Calu3 (cell line): ENCODE measurements at regions not wholly inside any gene's neighbourhood (a gene's known extent, or its start where the extent isn't known, plus 50 kb on each side); places are given as distances from the start of the nearest gene placed in this dataset.
"Not testable (repeated sequence)": the region's sequence is repeated elsewhere in the genome, so short reads cannot be mapped to it uniquely, and the experiment has no call there.

ENCODE experiments used
- BruUV-seq: library from RNA; stranded (reverse); fragments of 400-500 nt; replicated peaks from 2 replicates; lab custom pipeline; 2021; lab: Mats Ljungman, UMichigan
- CTCF ChIA-PET: fragments of 300-600 bp; sonication (Branson Sonifier 250); formaldehyde crosslinking; loops from one replicate; lab custom pipeline; 2022; ENCODE audit warnings: antibody characterized with exemption; lab: Charles Lee
- DNase-seq: peaks from one replicate; pipeline ENCODE4 v3.0.0; 2022
- H3K27ac Mint-ChIP-seq: one replicate; pipeline ENCODE4 v1.8.0; 2022; ENCODE audit warnings: mixed read lengths; ENCODE audit not compliant: unreplicated experiment
- H3K27me3 Mint-ChIP-seq: one replicate; pipeline ENCODE4 v1.8.0; 2022; ENCODE audit warnings: mixed read lengths; ENCODE audit not compliant: unreplicated experiment
- H3K36me3 Mint-ChIP-seq: one replicate; pipeline ENCODE4 v1.8.0; 2022; ENCODE audit warnings: mild to moderate bottlenecking, moderate library complexity, mixed read lengths; ENCODE audit not compliant: insufficient read depth, unreplicated experiment
- H3K4me1 Mint-ChIP-seq: one replicate; pipeline ENCODE4 v1.8.0; 2022; ENCODE audit warnings: mild to moderate bottlenecking, low read depth, mixed read lengths; ENCODE audit not compliant: unreplicated experiment
- H3K4me3 Mint-ChIP-seq: one replicate; pipeline ENCODE4 v1.8.0; 2022; ENCODE audit warnings: mild to moderate bottlenecking, low read depth, moderate library complexity, mixed read lengths; ENCODE audit not compliant: unreplicated experiment
- H3K9me3 Mint-ChIP-seq: one replicate; pipeline ENCODE4 v1.8.0; 2022; ENCODE audit warnings: low read depth, mixed read lengths; ENCODE audit not compliant: unreplicated experiment
- intact Hi-C: fragments of 100-400 bp; cut with micrococcal nuclease; formaldehyde crosslinking; loops from one replicate; pipeline ENCODE4 v1.10.0; 2022; ENCODE audit not compliant: unreplicated experiment
- TF ChIP-seq, protein P1 (sequence below): fragments of 200-600 bp; IDR thresholded peaks from one replicate; pipeline ENCODE4 v1.8.0; 2022; ENCODE audit warnings: antibody characterized with exemption; ENCODE audit not compliant: unreplicated experiment

DNA sequence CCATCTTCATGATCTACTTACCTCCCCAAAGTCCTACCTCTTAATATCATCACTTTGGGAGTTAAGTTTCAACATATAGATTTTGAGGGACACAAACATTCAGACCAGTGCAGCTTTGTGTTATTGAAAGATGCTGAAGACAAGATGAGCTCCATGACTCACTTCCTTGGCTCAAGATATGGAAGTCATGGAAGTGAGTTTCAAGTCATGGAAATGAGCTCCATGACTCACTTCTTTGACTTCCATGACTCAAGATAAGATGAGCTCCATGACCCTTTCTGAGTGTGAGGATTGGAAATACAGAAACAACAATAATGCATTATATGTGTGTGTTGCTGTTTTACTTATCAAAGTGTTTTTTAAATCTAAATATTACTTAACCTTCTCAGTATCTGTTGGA, 170.2 kb upstream of the TPRG1 start:
- Mint-ChIP-seq H3K9me3 (no peaks in the 10 kb centered on the region), H3K4me1 (no peaks in the 10 kb centered on the region), H3K27me3 (no peaks in the 10 kb centered on the region), H3K27ac (no peak overlapping the region), H3K4me3 (no peak overlapping the region), H3K36me3 (no peaks in the 10 kb centered on the region)
- intact Hi-C loops = no loop called here
- CTCF ChIA-PET = interaction anchor here (0.6 to 0.7 kb wide), 2 partner anchors 123 to 1606 kb away, joined by 4 to 7 read pairs; no protein-coding TSS in a partner anchor
- TF ChIP-seq, protein P1, sequence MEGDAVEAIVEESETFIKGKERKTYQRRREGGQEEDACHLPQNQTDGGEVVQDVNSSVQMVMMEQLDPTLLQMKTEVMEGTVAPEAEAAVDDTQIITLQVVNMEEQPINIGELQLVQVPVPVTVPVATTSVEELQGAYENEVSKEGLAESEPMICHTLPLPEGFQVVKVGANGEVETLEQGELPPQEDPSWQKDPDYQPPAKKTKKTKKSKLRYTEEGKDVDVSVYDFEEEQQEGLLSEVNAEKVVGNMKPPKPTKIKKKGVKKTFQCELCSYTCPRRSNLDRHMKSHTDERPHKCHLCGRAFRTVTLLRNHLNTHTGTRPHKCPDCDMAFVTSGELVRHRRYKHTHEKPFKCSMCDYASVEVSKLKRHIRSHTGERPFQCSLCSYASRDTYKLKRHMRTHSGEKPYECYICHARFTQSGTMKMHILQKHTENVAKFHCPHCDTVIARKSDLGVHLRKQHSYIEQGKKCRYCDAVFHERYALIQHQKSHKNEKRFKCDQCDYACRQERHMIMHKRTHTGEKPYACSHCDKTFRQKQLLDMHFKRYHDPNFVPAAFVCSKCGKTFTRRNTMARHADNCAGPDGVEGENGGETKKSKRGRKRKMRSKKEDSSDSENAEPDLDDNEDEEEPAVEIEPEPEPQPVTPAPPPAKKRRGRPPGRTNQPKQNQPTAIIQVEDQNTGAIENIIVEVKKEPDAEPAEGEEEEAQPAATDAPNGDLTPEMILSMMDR = no peak
- no TSS peak for BruUV-seq
- no peak for DNase-seq

DNA sequence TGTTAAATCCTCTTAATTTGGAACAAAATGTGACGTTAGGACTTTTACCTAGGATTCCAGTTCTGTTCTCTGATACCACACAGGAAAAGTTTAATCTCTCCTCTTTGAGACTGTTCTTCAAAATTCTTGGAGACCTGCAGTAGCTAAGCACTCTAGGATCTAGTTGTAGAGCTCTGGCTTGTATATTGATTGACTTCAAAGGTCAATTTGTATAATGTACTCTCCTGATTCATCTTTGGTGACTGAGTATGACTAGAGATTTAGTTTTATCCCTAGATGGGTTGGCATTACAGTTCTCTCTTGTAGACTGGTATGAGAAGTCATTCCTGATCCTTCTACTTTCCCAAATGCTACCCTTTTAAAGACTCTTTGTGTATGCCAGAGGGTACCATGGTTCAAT, 168.4 kb upstream of the TPRG1 start:
- CTCF ChIA-PET = interaction anchor here (0.6 kb wide), 1 partner anchor 603 kb away, joined by 3 read pairs; no protein-coding TSS in a partner anchor
- intact Hi-C loops = no loop called here
- Mint-ChIP-seq H3K36me3 (no peaks in the 10 kb centered on the region), H3K4me1 (no peaks in the 10 kb centered on the region), H3K27me3 (no peaks in the 10 kb centered on the region), H3K9me3 (no peaks in the 10 kb centered on the region), H3K27ac (no peak overlapping the region), H3K4me3 (no peak overlapping the region)
- TF ChIP-seq, protein P1 = no peak
- no TSS peak for BruUV-seq
- DNase-seq = no peak

DNA sequence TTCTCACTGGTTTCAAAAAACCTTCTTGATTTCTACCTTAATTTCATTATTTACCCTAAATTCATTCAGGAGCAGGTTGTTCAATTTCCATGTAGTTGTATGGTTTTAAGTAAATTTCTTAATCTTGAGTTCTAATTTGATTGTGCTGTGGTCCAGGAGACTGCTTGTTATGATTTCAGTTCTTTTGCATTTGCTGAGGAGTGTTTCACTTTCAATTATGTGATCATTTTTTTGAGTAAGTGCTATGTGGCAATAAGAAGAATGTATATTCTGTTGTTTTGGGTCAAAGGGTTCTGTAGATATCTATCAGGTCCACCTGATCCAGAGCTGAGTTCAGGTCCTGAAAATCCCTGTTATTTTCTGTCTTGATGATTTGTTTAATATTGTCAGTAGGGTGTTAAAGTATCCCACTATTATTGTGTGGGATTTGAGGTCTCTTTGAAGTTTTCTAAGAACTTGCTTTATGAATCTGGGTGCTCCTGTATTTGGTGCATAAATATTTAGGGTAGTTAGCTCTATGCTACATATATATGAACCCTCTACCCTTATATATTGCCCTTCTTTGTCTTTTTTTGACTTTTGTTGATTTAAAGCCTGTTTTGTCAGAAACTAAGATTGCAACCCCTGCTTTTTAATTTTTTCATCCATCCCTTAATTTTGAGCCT, 158.4 kb upstream of the TPRG1 start:
- TF ChIP-seq, protein P1 = no peak
- intact Hi-C loops = no loop called here
- no peak for DNase-seq
- Mint-ChIP-seq H3K36me3 (no peaks in the 10 kb centered on the region), H3K27me3 (peaks cover 54% of the 10 kb centered on the region), H3K9me3 (peaks cover 11% of the 10 kb centered on the region), H3K4me3 (no peak overlapping the region), H3K27ac (no peak overlapping the region), H3K4me1 (no peaks in the 10 kb centered on the region)
- CTCF ChIA-PET = no interaction called here
- no TSS peak for BruUV-seq

DNA sequence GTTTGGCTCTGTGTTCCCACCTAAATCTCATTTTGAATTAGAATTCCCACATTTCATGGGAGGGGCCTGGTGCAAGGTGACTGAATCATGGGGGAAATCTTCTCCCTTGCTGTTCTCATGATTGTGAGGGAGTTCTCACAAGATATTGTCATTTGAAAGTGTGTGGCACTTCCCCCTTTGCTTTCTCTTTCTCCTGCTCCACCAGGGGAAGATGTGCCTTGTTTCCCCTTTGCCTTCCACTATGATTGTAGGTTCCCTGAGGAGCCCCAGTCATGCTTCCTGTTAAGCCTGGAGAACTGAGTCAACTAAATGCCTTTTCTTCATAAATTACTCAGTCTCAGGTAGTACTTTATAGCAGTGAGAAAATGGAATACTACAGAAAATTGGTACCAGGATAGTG, 157.2 kb upstream of the TPRG1 start:
- Mint-ChIP-seq H3K4me1 (no peaks in the 10 kb centered on the region), H3K36me3 (no peaks in the 10 kb centered on the region), H3K9me3 (peaks cover 11% of the 10 kb centered on the region), H3K27me3 (peaks cover 54% of the 10 kb centered on the region), H3K4me3 (no peak overlapping the region), H3K27ac (no peak overlapping the region)
- TF ChIP-seq, protein P1 = no peak
- BruUV-seq = no TSS peak
- intact Hi-C loops = no loop called here
- DNase-seq = no peak
- CTCF ChIA-PET = interaction anchor here (0.6 kb wide), 1 partner anchor 77 kb away, joined by 3 read pairs; no protein-coding TSS in a partner anchor

DNA sequence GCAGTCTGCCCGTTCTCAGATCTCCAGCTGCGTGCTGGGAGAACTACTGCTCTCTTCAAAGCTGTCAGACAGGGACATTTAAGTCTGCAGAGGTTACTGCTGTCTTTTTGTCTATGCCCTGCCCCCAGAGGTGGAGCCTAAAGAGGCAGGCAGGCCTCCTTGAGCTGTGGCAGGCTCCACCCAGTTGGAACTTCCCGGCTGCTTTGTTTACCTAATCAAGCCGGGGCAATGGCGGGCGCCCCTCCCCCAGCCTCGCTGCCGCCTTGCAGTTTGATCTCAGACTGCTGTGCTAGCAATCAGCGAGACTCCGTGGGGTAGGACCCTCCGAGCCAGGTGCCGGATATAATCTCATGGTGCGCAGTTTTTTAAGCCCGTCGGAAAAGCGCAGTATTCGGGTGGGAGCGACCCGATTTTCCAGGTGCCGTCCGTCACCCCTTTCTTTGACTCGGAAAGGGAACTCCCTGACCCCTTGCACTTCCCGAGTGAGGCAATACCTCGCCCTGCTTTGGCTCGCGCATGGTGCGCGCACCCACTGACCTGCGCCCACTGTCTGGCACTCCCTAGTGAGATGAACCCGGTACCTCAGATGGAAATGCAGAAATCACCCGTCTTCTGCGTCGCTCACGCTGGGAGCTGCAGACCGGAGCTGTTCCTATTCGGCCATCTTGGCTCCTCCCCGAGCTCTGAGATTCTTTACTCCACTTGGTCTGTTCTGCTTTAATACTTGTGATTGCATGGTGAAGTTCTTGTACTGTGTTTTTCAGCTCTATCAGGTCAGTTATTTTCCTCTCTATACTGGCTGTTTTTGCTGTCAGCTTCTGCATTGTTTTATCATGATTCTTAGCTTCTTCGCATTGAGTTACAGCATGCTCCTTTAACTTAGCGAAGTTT, 148.9 kb upstream of the TPRG1 start:
- intact Hi-C loops, BruUV-seq, H3K27ac Mint-ChIP-seq, H3K9me3 Mint-ChIP-seq, H3K4me3 Mint-ChIP-seq, H3K36me3 Mint-ChIP-seq, H3K4me1 Mint-ChIP-seq: not testable (repeated sequence)
- peaks cover 28% of the 10 kb centered on the region for H3K27me3 Mint-ChIP-seq
- CTCF ChIA-PET = interaction anchor here (0.6 kb wide), 1 partner anchor 1512 kb away, joined by 3 read pairs; no protein-coding TSS in a partner anchor
- peak; percentile 17 for DNase-seq
